ENCODE measurements at regions not wholly inside any gene's neighbourhood (a gene's known extent, or its start where the extent isn't known, plus 50 kb on each side); places are given as distances from the start of the nearest gene placed in this dataset.

DNA sequence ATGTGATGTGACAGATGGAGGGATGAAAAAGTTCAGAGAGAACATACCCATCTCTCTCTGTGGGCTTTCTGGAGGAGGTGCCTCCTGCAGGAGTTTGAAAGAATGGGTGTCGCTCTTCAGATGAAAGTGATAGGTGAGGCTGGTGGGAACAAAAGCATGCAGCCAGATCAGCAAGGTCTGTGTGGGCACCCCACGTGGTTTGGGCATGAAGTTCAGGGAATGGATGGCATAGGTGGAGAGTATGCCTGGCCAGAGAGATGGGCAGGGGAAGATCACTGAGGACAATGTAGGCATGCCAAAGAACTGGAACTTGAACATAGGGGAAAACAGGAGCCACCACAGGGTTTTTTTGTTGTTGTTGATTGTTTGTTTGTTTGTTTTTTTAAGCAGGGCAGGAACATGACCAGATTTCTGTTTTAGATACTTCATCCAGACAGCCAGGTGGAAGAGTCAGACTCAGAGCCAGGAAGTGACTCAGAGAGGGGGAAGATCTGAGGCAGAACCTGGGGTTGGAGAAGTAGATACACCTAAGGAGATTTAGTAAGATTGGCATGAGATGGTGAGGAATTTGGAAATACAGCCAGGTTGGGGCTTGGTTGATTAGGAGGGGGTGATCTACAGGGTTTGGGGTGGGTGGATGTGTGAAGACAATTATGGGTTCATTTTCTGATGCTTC lies 64.8 kb upstream of the CLSTN2 start:
- DNase-seq = no peak

DNA sequence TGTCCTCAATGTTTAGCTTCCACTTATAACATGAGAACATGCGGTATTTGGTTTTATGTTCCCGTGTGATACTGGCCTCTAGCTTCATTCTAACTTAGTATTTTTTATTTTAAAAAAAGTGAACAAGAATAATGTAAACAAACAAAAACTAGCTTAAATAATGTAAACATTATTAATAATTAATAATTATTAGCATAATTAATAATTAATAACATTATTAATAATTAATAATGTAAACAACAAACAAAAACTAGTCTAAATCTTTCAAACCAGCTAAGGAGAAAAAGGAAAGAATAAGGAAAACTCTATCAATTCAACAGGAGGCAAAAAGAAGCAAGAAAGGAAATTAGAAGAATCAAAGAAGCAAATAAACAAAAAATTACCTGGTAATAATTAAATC lies 66.2 kb upstream of the CLSTN2 start:
- DNase-seq = no peak

GRCh38 chr3:139848660-139849059 lies 86.3 kb upstream of the CLSTN2 start:
- no peak for DNase-seq

DNA sequence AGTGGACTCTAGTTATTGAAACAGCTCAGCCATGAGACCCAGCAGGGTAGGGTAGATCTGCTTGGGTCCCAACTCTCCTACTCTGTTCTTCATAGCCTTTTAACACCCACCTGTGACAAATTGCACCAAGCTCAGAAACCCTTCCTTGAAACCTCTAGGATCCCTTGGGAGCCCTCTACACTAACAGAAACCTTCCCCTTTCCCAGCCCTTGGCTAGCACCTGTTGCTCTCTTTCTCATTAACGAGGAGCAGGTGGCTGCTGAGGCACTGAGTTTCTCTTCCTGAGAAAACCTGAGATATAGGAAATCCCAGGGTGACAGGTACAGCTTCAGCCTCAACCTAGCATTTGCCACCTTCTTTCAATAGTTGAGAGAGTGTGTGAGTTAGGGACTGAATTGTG lies 88.3 kb upstream of the CLSTN2 start:
- no peak for DNase-seq

- DNase-seq = no peak
Measured at GRCh38 chr3:139839659-139840058, 95.3 kb upstream of the CLSTN2 start.

DNA sequence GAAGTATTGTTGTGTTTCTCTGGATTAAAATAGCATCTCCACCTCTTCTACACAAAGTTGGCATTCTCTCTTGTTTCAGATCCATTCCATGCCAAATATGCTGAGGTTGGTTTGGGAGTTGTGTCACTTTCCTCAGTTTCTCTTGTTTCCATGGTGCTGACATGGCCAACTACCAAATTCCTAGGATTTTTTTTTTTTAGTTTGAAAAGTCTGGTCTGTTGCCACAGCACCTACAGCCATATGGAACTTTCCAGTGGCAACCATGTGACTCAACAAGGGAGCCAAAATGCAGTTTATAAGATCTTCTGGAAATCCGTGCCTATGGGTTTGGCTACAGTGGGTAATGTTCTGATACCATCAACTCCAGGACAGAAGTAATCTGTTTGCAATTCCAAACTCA lies 96.0 kb upstream of the CLSTN2 start:
- no peak for DNase-seq

GRCh38 chr3:139838269-139838957 lies 96.6 kb upstream of the CLSTN2 start:
- no peak for DNase-seq

DNA sequence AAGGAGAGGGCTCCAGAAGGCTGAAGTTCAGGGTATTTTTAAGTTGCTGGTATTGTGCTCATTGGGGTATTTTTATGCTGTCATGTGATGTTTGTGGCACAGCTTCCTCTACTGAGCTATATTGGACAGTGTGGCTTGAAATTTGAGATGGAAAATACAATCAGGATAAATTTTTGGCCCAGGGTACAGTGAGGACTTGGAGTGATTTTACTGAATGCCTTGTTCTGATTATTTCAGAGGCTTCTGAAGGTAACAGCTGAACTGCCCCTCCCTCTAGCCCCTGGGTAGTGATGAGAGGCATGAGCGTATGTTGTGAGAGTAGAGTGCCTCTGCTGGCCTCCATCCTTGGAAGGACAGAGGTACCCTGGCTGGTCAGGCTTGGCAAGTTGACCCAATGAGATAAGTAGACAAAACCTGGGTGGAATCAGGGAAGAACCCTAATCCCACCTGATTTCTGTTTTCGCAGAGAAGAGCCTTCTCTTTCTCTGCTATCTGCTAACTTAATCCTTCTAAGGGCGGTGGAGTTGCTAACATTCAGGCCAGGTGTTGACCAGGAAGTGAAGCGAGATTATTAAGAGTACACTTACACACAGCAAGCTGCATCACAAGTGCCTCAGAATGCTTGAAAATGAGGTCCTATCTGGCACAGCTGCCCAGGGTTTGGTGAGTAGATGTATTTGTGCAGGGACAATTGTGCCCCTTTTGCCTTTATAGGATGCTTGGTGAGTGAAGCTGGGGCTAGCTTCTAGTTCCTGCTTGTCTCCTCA lies 98.1 kb upstream of the CLSTN2 start:
- no peak for DNase-seq

DNA sequence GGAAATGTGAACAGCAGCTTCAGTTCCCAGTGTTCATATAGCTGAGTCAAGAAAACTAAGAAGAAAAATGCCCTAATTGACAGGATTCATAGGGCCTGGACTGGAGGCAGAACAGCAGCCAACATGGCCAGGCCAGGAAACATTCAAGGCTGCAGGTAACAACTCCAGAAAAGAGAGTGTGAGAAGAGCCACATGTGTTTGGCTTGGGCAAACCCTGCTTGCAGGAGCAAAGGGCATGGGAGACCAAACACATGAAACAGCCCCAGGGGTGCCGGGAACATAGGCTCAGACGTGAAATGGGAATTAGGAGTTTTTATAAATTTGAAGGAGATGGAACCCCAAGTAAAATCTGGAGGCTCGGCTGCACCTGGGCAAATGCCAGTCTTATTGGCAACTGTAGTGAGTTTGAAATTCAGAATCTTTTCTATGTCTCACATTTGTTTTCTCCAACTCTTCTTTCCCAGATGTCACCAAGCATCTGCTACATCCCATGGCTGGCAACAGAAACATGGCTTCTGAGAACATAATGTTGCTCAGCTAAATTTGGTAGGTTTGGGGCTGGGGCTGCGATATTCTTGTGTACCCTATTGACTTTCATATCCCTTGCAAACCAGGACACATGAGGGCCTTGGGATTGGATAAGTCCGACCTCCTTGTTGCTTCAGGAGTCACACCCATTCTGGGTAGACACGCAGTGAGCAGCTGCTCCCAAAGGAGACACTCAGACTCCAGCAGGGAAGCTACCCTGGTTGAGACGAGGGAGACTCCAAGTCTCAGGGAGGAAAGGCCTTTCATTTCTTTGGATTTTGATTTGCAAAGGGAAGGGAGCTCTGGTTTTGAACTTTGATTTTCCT lies 98.9 kb upstream of the CLSTN2 start:
- no peak for DNase-seq

GRCh38 chr3:139832998-139833397 lies 102.0 kb upstream of the CLSTN2 start:
- no peak for DNase-seq

DNA sequence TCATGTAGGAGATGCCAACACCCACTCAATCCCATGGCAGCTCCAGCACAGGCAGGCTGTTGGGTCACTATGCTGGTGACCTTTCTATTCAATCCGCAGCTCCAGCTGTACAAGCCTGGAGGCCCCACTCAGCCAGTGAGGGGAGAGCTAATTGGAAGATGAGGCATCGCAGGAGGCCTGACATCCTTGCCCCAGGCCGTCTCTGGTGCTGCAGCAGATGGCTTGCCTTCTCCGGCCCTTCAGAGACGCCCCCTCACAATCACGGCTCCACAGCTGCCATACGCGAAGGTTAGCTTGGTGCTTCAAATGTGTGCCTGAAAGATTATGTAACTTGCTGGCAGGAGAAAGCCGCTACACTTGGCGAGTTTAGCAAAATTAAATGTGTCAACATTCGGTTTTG lies 104.2 kb upstream of the CLSTN2 start:
- DNase-seq = no peak

DNA sequence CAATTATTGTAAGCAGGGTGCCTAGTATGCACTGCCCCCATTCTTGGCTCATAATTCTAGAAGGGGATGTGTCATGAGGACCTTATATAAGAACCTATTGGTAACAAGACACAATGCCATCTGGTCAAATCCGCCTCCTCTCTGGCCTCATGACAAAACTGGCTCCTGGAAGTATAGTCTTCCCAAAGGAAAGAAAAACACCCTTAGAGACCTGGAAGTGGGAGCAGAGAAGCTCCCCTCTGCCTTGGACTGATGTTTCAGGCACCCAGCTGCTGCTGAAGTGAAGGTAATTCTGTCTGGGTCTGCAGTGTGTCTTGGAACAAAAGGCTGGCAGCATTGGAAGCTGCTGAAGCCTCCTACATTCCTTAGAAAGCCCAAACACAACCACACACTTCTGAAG lies 107.2 kb upstream of the CLSTN2 start:
- no peak for DNase-seq

DNA sequence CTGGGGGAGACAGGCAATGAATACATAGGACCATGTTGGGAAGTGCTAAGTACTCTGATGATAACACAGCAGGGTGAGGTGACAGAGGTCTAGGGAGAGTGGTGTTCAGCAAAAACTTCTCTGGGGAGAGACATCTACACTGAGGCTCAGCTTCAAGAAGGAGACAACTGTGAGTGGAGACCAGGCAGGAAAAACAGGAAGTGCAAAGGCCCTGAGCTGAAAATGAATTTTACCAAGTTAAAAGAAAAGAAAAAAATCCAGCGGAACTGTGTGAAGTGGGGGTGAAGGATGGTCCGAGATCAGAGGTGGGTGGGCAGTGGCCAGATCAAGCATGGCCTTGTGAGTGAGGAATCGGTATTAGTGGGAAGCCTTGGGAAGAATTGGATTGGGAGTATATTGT lies 110.1 kb upstream of the CLSTN2 start:
- no peak for DNase-seq

- DNase-seq = no peak
Measured at GRCh38 chr3:139814646-139815045, 120.3 kb upstream of the CLSTN2 start.

- no peak for DNase-seq
Measured at GRCh38 chr3:139811331-139811730, 123.7 kb upstream of the CLSTN2 start.

DNA sequence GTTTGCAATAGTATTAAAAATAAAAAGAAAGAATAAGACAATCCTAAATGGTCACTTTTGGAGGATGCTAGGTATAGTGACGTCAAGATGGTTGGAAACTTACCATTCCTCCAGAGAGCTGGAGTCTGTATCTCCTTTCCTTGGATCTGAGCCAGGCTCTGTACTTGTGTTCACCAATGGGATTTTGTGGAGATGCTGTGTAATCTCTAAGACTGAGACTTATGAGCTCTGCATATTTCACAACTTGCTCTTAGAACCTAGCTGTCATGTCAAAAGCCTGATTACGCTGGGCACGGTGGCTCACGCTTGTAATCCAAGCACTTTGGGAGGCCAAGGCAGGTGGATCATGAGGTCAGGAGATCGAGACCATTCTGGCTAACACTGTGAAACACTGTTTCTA lies 126.8 kb upstream of the CLSTN2 start:
- DNase-seq = no peak

- no peak for DNase-seq
Measured at GRCh38 chr3:139803294-139803693, 125.5 kb upstream of the NMNAT3 start.

- peak; percentile 7 for DNase-seq
Measured at GRCh38 chr3:139797724-139798343, 120.1 kb upstream of the NMNAT3 start.

DNA sequence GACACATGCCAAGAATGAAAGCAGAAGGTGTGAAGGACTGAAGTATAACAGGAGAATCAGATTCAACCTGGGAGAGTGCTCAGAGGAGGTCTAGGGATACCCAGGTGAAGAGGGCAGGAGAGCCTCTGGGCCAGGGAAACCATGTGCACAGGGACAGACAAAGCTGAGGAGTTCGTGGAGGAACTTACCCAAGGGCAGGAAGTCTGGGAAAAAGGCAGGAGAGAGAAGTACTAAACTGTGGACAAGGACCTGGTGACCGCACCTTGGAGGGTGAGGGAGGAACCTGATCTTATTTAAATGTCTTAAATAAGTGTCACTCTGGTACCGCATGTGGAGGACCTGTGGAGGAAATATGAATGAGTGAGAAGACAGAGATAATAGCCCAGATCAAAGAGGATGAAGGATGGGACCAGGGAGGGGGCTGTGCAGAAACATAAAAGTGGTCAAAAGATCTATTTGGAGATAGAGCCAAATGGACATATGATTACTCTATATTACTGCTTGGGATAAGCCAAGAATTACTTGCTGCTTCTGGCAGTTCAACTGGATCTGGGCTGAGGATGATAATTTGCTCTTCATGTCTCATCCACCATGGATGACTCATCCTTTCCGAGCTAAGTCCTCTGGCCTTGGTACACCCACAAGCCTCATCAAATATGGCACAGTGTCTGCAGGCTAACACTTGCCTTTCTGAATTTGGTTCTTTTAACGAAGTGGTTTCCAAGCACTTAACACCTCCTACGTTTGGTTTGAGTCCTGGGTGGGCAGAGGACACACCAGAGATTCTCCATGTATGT lies 116.9 kb upstream of the NMNAT3 start:
- DNase-seq = no peak

DNA sequence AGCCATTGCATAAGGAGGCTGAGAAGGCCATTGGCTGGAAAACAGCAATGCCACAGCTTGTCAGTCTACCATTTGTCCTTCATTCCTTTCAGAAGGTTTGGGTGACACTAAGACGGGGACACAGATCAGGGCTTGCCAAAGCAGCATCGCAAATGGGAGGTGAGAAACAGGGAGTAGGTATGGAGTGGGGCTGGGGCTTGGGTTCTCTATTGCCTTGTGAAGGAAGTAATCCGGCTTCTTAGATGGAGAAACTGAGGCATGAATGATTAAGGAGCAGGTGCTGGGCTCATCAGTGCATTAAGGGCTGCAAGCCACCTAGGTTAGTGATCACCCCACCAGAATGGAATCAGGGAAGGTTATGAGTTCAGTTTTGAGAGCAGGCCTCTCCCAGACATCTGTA lies 115.6 kb upstream of the NMNAT3 start:
- no peak for DNase-seq

GRCh38 chr3:139780593-139780992 lies 102.8 kb upstream of the NMNAT3 start:
- no peak for DNase-seq

DNA sequence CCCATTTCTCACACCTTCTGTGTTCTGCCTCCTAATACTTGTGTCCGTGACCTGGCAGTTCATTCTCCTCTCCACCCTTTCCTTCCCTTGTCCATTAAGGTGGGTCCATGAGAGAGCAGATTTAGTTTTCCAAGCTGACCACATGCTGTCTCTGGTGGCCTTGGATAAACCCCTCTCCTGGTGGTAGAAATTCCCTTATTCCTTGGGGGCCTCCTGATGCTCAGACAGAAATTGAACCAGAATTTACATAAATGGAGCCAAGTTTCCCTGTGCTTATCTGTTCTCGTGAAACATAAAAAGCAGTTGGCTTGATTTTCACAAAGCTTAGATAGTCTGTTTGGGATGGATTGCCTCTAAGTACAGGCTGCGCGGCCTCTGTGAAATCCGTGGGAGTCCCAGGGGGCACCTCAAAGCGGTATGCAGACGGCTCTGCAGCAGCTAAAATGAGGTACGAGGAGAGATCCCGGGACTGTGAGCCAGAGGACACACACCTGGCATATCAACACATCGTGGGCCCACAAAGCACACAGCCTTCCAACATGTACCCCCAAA lies 101.0 kb upstream of the NMNAT3 start:
- no peak for DNase-seq
